ENCODE measurements at regions not wholly inside any gene's neighbourhood (a gene's known extent, or its start where the extent isn't known, plus 50 kb on each side); places are given as distances from the start of the nearest gene placed in this dataset.

- no peak for DNase-seq (ENCODE audit: low read depth)
These were observed 50.4 kb upstream of the CTNNB1 start for GRCh38 chr3:41148901-41149300.

Measured in stimulated activated CD8-positive, alpha-beta memory T cell treated with anti-CD3 and anti-CD28 coated beads, Interleukin-15, amount 100 ng/mL, for 1 hour (primary cell).